Suppressor macrophage (primary cell): ENCODE measurements at regions not wholly inside any gene's neighbourhood (a gene's known extent, or its start where the extent isn't known, plus 50 kb on each side); places are given as distances from the start of the nearest gene placed in this dataset.

Source experiments
- DNase-seq, 4 experiments: peaks; one replicate each; pipeline ENCODE4 v3.0.0-alpha.2; 2020 to 2022

DNA sequence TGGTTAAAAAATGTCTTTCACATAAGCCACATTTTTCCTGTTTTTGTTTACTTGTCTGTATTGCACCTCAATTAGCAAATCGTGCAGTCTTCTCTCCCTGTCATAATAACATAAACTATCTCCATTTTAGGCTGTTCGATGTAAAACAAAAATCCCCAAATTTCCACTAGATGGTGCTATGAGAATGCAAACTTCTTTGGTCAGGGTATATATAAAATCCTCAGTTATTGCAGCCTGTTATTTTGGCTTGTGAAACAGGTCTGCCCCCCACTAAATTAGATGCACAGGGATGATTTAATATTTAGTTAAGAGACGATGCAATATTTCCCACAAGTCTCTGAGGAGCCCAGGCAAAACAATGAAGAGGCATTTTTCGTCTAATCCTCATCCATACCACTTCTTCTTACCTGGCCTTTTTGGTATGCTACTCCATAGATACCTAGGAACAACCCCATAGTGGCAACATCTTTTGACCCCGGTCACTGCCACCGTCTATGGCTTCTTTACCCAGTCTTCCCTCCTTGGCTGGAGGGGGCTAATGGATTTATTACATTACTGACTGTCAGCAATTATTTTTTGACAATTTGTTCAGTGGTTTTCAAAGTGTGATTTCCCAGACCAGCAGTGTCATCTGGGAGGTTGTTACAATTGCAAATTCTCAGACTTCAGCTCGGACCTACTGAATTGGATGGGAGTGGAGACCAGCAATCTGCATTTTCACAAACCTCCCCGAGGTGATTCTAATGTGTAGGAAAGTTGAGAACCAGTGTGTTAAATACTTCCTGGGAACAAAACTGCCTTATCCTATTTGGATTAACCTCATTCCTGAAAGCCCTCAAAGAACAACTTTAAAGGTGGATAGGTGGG lies 117.4 kb upstream of the CWC22 start:
- DNase-seq, result peak; percentile 34 to 69 (median 66)

DNA sequence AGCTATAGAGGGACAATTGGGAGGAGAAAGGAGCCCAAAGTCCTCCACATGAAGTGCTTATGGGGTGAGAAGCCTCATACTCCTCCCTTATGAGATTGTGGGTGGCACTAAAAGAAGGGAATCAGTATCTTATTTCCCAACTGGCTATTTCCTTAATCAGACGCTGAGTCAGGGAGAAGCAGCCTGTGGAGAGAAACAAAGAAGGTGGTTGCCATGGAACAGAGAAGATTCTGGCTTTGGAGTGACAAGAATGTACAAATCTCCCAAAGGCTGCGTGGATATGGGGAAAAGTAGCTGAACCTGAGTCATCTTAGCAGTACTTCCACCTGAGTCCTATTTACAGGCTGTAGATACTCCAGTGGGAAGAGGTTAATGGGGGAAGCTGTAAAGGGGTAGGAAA lies 115.8 kb upstream of the CWC22 start:
- peak in 3 of 4 experiments; percentile 7 to 32 (median 12) for DNase-seq

DNA sequence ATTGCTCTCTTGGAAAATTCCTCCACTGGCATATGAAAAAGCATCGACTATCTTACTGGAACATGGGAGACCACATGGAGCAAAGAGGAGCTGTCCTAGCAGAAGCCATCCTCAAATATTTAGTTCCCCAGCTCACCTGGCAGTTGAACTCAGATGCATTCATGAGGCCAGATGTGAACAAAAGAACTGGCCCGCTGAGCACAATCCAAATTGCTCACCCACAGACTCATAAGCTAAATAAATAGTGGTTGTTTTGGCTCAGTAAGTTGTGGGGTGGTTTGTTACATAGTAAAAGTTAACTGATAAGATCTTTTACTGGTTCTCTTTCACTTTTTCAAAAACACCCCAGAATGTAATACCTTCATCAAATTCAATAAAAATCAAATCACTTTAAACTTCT lies 108.6 kb upstream of the CWC22 start:
- DNase-seq, result no peak

DNA sequence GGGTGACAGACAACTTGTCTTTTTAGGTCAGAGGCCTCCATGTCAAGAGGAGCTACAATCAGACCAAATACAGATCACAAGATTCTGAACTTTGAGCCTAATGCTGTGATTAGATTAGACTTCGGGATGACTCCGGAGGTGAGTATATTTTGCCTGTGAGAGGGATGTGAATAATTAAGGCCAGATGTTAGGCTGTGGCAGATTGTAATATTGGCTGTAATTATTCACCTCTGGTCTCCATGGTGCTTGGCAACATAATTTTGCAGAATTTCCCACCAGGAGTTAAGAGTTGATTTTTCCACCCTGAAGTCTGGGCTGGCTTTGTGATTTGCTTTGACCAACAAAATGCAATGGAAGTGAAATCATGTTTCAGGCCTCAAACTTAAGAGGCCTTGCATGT lies 108.2 kb upstream of the CWC22 start:
- DNase-seq, result no peak

GRCh38 chr2:180111901-180112300 lies 104.8 kb upstream of the CWC22 start:
- no peak for DNase-seq

GRCh38 chr2:180110469-180110868 lies 103.4 kb upstream of the CWC22 start:
- DNase-seq, result no peak

DNA sequence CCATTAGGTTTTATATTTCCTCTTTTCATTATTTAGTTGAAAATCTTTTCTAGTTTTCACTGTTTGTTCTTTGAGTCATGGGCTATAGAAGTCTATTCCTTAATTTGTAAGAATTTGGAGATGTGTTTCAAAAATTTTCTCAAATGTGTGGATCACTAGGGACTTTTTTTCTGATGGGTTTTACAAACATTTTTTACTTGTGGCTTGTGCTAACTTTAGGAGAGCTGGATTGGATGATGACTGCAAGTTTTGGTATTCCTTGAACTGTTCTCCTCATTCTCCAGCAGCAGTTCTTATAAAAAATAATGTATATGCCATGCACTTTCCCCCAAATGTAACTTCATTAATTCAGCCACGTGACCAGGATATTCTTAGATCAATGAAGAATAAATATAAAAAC lies 94.7 kb upstream of the CWC22 start:
- DNase-seq, result no peak

DNA sequence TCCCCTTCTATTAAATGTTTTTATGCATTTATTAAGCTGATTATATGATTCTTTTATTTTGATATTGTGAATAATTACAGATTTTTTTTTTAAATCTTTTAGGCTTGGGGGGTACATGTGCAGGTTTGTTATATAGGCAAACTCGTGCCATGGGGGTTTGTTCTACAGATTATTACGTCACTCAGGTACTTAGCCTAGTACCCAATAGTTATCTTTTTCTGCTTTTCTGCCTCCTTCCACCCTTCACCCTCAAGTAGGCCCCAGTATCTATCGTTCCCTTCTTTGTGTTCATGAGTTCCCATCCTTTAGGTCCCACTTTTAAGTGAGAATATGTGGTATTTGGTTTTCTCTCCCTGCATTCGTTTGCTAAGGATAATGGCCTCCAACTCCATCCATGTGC lies 92.2 kb upstream of the CWC22 start:
- no peak for DNase-seq

GRCh38 chr2:180085144-180085543 lies 78.0 kb upstream of the CWC22 start:
- DNase-seq, result no peak

- peak in 2 of 4 experiments; percentile 1 to 2 for DNase-seq
Measured at GRCh38 chr2:180077295-180077906, 70.3 kb upstream of the CWC22 start.

DNA sequence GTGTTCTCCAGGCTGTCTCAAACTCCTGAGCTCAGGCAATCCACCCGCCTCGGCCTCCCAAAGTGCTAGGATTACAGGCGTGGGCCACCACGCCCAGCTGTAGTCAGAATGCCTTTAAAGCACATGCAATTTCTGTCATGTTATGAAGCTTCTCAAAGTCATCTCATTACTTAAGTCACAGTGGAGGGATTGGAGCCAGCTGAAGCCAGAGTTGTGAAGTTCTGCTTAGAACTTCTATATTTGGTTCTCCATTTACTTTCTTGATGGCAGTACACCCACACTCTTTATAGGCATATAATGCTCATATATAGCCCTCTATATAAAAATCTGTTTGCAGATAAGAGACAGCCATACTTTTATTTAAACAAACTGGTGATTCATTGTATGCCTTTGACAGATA lies 68.8 kb upstream of the CWC22 start:
- peak in 1 of 4 experiments; percentile 3 for DNase-seq

- no peak for DNase-seq
Measured at GRCh38 chr2:180071797-180072196, 64.7 kb upstream of the CWC22 start.

DNA sequence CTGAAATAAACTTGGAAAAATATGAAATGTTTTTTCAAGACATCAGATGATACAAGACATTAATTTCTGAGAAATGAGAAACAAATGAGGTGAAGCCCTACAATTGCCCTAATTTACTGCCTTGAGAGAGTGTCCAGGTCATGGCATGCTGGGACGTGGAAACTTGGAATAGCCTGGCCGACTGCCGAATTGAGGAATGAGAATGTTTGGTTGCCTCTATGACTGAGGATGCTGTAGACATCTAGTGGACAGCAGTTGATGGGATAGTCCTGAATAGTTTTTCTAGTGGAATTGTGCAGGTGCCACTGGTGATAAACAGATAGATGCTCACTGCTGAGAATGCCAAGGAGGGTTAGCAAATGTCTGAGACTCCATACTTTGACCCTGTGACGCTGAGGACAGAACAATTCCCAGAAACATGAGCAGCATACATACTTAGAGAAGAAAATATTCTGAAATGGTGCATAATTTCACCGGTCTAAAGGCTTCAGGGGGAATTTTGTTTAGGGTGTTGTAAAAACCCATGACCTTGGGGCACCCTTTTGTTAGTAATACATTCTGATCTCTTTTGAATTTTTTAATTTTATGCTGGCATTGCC lies 56.5 kb upstream of the CWC22 start:
- no peak for DNase-seq

- no peak for DNase-seq
Measured at GRCh38 chr2:180062178-180062577, 55.1 kb upstream of the CWC22 start.

GRCh38 chr2:180061546-180061945 lies 54.4 kb upstream of the CWC22 start:
- DNase-seq, result no peak

GRCh38 chr2:180061085-180061484 lies 54.0 kb upstream of the CWC22 start:
- DNase-seq, result no peak

- no peak for DNase-seq
Measured at GRCh38 chr2:180058993-180059392, 51.9 kb upstream of the CWC22 start.

- no peak for DNase-seq
Measured at GRCh38 chr2:180057706-180058412, 50.8 kb upstream of the CWC22 start.
